Hepatocyte (in vitro differentiated cells): ENCODE measurements at regions not wholly inside any gene's neighbourhood (a gene's known extent, or its start where the extent isn't known, plus 50 kb on each side); places are given as distances from the start of the nearest gene placed in this dataset.

Experiments used
- DNase-seq: peaks from one replicate; pipeline ENCODE4 v3.0.0-alpha.2; 2016; ENCODE audit warnings: low spot score
- H2AFZ ChIP-seq: fragments of 200-600 bp; sonication (generic); 2 replicates; pipeline ENCODE4 v1.6.0; 2016; ENCODE audit warnings: antibody characterized with exemption, mild to moderate bottlenecking
- H3K27ac ChIP-seq: fragments of 200-600 bp; sonication (generic); 2 replicates; pipeline ENCODE4 v1.5.1; 2016; ENCODE audit warnings: mild to moderate bottlenecking
- H3K27me3 ChIP-seq: fragments of 200-600 bp; sonication (generic); 2 replicates; pipeline ENCODE4 v1.6.1; 2016
- H3K36me3 ChIP-seq: fragments of 200-600 bp; sonication (generic); replicated peaks from 2 replicates; pipeline ENCODE4 v1.5.1; 2016; ENCODE audit warnings: low read depth; ENCODE audit not compliant: insufficient read depth
- H3K4me1 ChIP-seq: fragments of 200-600 bp; sonication (generic); 2 replicates; pipeline ENCODE4 v1.5.1; 2016; ENCODE audit warnings: mild to moderate bottlenecking, moderate library complexity; ENCODE audit not compliant: insufficient read depth
- H3K4me2 ChIP-seq: fragments of 200-600 bp; sonication (generic); 2 replicates; pipeline ENCODE4 v1.6.0; 2016
- H3K4me3 ChIP-seq: fragments of 200-600 bp; sonication (generic); 2 replicates; pipeline ENCODE4 v1.5.1; 2016; ENCODE audit warnings: mild to moderate bottlenecking
- H3K79me2 ChIP-seq: fragments of 200-600 bp; sonication (generic); 2 replicates; pipeline ENCODE4 v1.6.0; 2017; ENCODE audit warnings: mild to moderate bottlenecking
- H3K9me2 ChIP-seq: fragments of 200-600 bp; sonication (generic); replicated peaks from 2 replicates; pipeline ENCODE4 v1.6.0; 2017; ENCODE audit warnings: mild to moderate bottlenecking; ENCODE audit not compliant: insufficient read depth
- H3K9me3 ChIP-seq: fragments of 200-600 bp; sonication (generic); 2 replicates; pipeline ENCODE4 v1.5.1; 2016; ENCODE audit warnings: low read depth, mild to moderate bottlenecking
- H4K20me1 ChIP-seq: fragments of 200-600 bp; sonication (generic); 2 replicates; pipeline ENCODE4 v1.6.0; 2016; ENCODE audit warnings: mild to moderate bottlenecking; ENCODE audit not compliant: insufficient read depth, poor library complexity, severe bottlenecking
- EZH2 ChIP-seq: fragments of 200-600 bp; sonication (generic); IDR thresholded peaks from 2 replicates; pipeline ENCODE4 v1.6.1; 2016; ENCODE audit warnings: antibody characterized with exemption, mild to moderate bottlenecking, borderline replicate concordance
- EZH2phosphoT487 ChIP-seq: fragments of 200-600 bp; sonication (generic); IDR thresholded peaks from one replicate; pipeline ENCODE4 v1.6.1; 2018; ENCODE audit warnings: antibody characterized with exemption, mild to moderate bottlenecking, low read depth, moderate library complexity; ENCODE audit not compliant: unreplicated experiment, severe bottlenecking
- whole genome bisulfite sequencing: methylation state at CpG from one replicate; pipeline ENCODE4 v1.1.6; 2016; ENCODE audit warnings: low lambda C conversion rate; ENCODE audit errors: missing lambda C conversion rate; 5-methylcytosine and 5-hydroxymethylcytosine counted together
- TF ChIP-seq, protein P1 (sequence below): fragments of 200-600 bp; sonication (generic); IDR thresholded peaks from 2 replicates; pipeline ENCODE4 v1.5.1; 2016; ENCODE audit warnings: antibody characterized with exemption, mild to moderate bottlenecking; ENCODE audit not compliant: poor library complexity

DNA sequence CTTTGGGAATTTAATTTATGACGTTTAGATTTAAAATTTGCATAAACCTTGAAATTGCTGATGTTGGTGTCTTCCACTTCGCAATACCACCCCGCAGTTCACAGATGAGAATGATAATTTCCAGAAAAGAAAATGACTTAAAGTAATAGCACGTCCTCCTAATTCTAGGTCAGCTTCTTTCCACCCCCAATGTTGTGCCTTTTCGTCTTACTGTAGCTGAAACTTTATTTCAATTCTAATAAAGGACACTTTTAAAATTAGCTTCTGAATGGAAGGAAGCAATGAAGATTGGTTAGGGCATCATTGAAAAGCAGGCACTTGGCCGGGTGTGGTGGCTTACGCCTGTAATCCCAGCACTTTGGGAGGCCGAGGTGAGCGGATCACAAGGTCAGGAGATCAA lies 107.4 kb downstream of the MYCN start:
- Histone ChIP-seq H3K27ac (no peak overlapping the region), H4K20me1 (no peaks in the 10 kb centered on the region), H3K9me2 (no peaks in the 10 kb centered on the region), H3K4me1 (no peaks in the 10 kb centered on the region), H3K9me3 (no peaks in the 10 kb centered on the region), H3K4me3 (no peak overlapping the region), H2AFZ (no peak overlapping the region), H3K36me3 (no peaks in the 10 kb centered on the region), H3K79me2 (no peaks in the 10 kb centered on the region), H3K4me2 (no peak overlapping the region), H3K27me3 (no peaks in the 10 kb centered on the region)
- WGBS = 97% methylated on average over 9 of the region's 9 CpGs
- no peak for DNase-seq
- TF ChIP-seq EZH2phosphoT487 (no peak), EZH2 (no peak)
- TF ChIP-seq, protein P1, sequence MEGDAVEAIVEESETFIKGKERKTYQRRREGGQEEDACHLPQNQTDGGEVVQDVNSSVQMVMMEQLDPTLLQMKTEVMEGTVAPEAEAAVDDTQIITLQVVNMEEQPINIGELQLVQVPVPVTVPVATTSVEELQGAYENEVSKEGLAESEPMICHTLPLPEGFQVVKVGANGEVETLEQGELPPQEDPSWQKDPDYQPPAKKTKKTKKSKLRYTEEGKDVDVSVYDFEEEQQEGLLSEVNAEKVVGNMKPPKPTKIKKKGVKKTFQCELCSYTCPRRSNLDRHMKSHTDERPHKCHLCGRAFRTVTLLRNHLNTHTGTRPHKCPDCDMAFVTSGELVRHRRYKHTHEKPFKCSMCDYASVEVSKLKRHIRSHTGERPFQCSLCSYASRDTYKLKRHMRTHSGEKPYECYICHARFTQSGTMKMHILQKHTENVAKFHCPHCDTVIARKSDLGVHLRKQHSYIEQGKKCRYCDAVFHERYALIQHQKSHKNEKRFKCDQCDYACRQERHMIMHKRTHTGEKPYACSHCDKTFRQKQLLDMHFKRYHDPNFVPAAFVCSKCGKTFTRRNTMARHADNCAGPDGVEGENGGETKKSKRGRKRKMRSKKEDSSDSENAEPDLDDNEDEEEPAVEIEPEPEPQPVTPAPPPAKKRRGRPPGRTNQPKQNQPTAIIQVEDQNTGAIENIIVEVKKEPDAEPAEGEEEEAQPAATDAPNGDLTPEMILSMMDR = no peak

DNA sequence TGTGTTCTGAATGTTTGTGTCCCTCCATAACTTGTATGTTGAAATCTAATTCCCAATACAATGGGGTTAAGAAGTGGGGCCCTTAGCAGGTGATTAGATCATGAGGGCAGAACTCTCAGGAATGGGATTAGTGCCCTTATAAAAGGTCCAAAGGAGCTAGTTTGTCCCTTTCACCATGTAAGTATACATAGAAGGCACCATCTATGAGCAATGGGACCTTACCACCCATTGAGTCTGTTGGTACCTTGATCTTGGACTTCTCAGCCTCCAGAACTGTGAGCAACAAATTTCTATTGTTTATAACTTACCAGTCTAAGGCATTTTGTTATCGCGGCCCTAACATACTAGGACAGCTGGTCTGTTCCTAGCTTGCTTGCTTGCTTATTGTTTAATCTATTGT lies 106.3 kb downstream of the MYCN start:
- no peaks in the 10 kb centered on the region for H3K27me3 ChIP-seq
- H3K4me1 ChIP-seq = no peaks in the 10 kb centered on the region
- TF ChIP-seq, protein P1 = no peak
- H3K27ac ChIP-seq = no peak overlapping the region
- H3K4me2 ChIP-seq = no peak overlapping the region
- no peak overlapping the region for H2AFZ ChIP-seq
- H4K20me1 ChIP-seq = no peaks in the 10 kb centered on the region
- no peaks in the 10 kb centered on the region for H3K79me2 ChIP-seq
- WGBS = 100% methylated on average over 2 of the region's 2 CpGs
- DNase-seq = no peak
- H3K36me3 ChIP-seq = no peaks in the 10 kb centered on the region
- no peaks in the 10 kb centered on the region for H3K9me3 ChIP-seq
- H3K9me2 ChIP-seq = no peaks in the 10 kb centered on the region
- no peak overlapping the region for H3K4me3 ChIP-seq

DNA sequence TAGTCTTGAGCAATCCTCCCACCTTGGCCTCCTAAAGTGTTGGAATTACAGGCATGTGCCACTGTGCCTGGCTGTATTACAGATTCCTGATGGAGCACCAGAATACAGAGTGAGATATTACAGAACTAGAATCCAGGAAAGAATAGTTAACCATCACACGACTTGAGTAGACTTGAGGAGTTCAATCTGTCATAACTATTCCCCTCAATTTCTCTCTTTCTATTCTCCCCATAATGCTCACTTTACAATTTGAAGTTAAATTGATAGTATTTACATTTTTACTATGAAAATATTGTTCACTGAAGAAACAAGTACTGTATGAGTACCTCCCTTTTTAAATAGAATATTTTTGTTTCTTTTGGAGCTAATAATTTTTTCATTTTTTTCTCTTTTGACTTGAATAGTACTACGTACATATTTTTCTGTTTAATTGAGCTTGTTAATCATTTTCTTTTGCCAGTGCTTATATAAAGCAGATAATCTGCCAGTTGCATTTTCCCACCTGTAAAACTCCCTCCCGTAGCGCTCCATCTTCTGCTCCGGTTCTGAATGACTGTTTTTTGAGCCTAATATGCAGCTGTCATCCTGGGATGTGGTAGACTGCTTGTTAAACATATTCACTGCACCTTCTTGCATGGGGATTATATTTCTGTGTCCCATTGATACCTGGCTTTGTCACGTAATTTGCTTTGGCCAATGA lies 105.5 kb downstream of the MYCN start:
- TF ChIP-seq, protein P1 = no peak
- no peaks in the 10 kb centered on the region for H3K79me2 ChIP-seq
- H3K4me1 ChIP-seq = no peaks in the 10 kb centered on the region
- DNase-seq = no peak
- no peaks in the 10 kb centered on the region for H3K36me3 ChIP-seq
- no peak overlapping the region for H3K4me2 ChIP-seq
- no peaks in the 10 kb centered on the region for H3K27me3 ChIP-seq
- H3K9me2 ChIP-seq = no peaks in the 10 kb centered on the region
- H2AFZ ChIP-seq = no peak overlapping the region
- no peak overlapping the region for H3K27ac ChIP-seq
- no peaks in the 10 kb centered on the region for H3K9me3 ChIP-seq
- 77% methylated on average over 6 of the region's 6 CpGs for WGBS
- H4K20me1 ChIP-seq = no peaks in the 10 kb centered on the region
- H3K4me3 ChIP-seq = no peak overlapping the region

DNA sequence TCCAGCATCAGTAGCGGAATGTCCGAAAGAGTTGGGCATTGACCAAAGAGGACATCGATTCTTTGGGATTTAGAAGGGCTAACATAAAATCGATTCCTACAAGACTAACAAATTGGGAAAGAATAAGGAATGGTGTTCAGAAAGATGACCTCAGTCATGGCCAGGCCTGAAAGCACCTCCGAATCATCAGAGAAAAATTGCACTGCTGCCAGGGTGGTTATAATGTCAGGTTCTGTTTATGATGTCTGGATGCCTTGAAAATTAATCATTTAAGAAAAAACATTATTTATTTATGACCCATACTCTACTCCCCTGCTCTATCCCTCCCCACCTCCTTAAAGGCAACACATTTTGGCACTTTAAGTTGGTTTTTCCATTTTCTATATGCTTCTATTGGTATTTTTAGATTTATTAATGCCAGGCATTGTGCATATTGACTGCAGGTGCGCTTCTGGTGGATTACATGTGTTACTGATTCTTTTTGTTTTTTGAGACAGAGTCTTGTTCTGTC lies 104.7 kb downstream of the MYCN start:
- Histone ChIP-seq H3K4me2 (no peak overlapping the region), H2AFZ (no peak overlapping the region), H4K20me1 (no peaks in the 10 kb centered on the region), H3K36me3 (no peaks in the 10 kb centered on the region), H3K9me3 (no peaks in the 10 kb centered on the region), H3K4me1 (no peaks in the 10 kb centered on the region), H3K79me2 (no peaks in the 10 kb centered on the region), H3K27me3 (no peaks in the 10 kb centered on the region), H3K27ac (no peak overlapping the region), H3K9me2 (no peaks in the 10 kb centered on the region), H3K4me3 (no peak overlapping the region)
- WGBS = 98% methylated on average over 6 of the region's 6 CpGs
- TF ChIP-seq, protein P1 = no peak
- no peak for TF ChIP-seq EZH2phosphoT487
- TF ChIP-seq EZH2 = no peak
- DNase-seq = no peak
